GM23338 (cell line): ENCODE measurements at regions not wholly inside any gene's neighbourhood (a gene's known extent, or its start where the extent isn't known, plus 50 kb on each side); places are given as distances from the start of the nearest gene placed in this dataset.

Experiments
- ATAC-seq: fragments of 200-7000 bp; cut with Tn5 transposase; 3 replicates; pipeline ENCODE4 v1.9.1; 2020
- DNase-seq: peaks from one replicate; pipeline ENCODE4 v3.0.0-alpha.2; 2015; ENCODE audit warnings: low spot score
- H2AFZ ChIP-seq: fragments of 200-600 bp; sonication (generic); 2 replicates; pipeline ENCODE4 v1.8.0; 2016; ENCODE audit warnings: antibody characterized with exemption, mild to moderate bottlenecking, moderate library complexity
- H3F3A ChIP-seq: fragments of 200-600 bp; sonication (generic); replicated peaks from 2 replicates; pipeline ENCODE4 v1.8.0; 2017; ENCODE audit warnings: antibody characterized with exemption, mixed run types, low read depth
- H3K27ac ChIP-seq: fragments of 200-600 bp; sonication (generic); 2 replicates; pipeline ENCODE4 v1.6.1; 2016; ENCODE audit warnings: low read depth
- H3K27me3 ChIP-seq: fragments of 200-600 bp; sonication (generic); 2 replicates; pipeline ENCODE4 v1.8.0; 2016; ENCODE audit warnings: mild to moderate bottlenecking, mixed run types, moderate library complexity; ENCODE audit not compliant: insufficient read depth
- H3K36me3 ChIP-seq: fragments of 200-600 bp; sonication (generic); 2 replicates; pipeline ENCODE4 v1.8.0; 2016; ENCODE audit warnings: mild to moderate bottlenecking; ENCODE audit not compliant: insufficient read depth
- H3K4me1 ChIP-seq: fragments of 200-600 bp; sonication (generic); 2 replicates; pipeline ENCODE4 v1.8.0; 2016; ENCODE audit warnings: mild to moderate bottlenecking, moderate library complexity; ENCODE audit not compliant: insufficient read depth
- H3K4me2 ChIP-seq: fragments of 200-600 bp; sonication (generic); 2 replicates; pipeline ENCODE4 v1.7.1; 2017; ENCODE audit warnings: mixed run types
- H3K4me3 ChIP-seq: fragments of 200-600 bp; sonication (generic); 2 replicates; pipeline ENCODE4 v1.6.1; 2016; ENCODE audit warnings: mixed run types
- H3K79me2 ChIP-seq: fragments of 200-600 bp; sonication (generic); replicated peaks from 2 replicates; pipeline ENCODE4 v1.8.0; 2017; ENCODE audit warnings: mild to moderate bottlenecking; ENCODE audit not compliant: insufficient read depth
- H3K9me2 ChIP-seq: fragments of 200-600 bp; sonication (generic); 2 replicates; pipeline ENCODE4 v1.8.0; 2017; ENCODE audit not compliant: insufficient read depth
- H4K20me1 ChIP-seq: fragments of 200-600 bp; sonication (generic); replicated peaks from 2 replicates; pipeline ENCODE4 v1.8.0; 2017; ENCODE audit warnings: mild to moderate bottlenecking; ENCODE audit not compliant: insufficient read depth
- H3K27ac Mint-ChIP-seq: 2 replicates; pipeline ENCODE4 v1.8.0; 2020; ENCODE audit warnings: inconsistent platforms, mild to moderate bottlenecking, moderate library complexity, mixed read lengths
- H3K27me3 Mint-ChIP-seq: 3 replicates; pipeline ENCODE4 v1.8.0; 2022; ENCODE audit warnings: low read depth, mild to moderate bottlenecking, moderate library complexity, mixed read lengths, inconsistent platforms; ENCODE audit not compliant: insufficient read depth, poor library complexity
- H3K36me3 Mint-ChIP-seq: 3 replicates; pipeline ENCODE4 v1.8.0; 2021; ENCODE audit warnings: low read depth, mild to moderate bottlenecking, inconsistent platforms, moderate library complexity, mixed read lengths
- H3K4me1 Mint-ChIP-seq: 3 replicates; pipeline ENCODE4 v1.8.0; 2020; ENCODE audit warnings: mild to moderate bottlenecking, inconsistent platforms, mixed read lengths
- H3K4me3 Mint-ChIP-seq: 3 replicates; pipeline ENCODE4 v1.8.0; 2021; ENCODE audit warnings: moderate library complexity, mild to moderate bottlenecking, inconsistent platforms, mixed read lengths
- H3K9me3 Mint-ChIP-seq: 3 replicates; pipeline ENCODE4 v1.8.0; 2020; ENCODE audit warnings: moderate library complexity, mild to moderate bottlenecking, inconsistent platforms, mixed read lengths
- CREB1 ChIP-seq: fragments of 250-450 bp; sonication (Bioruptor Pico); IDR thresholded peaks from 2 replicates; pipeline ENCODE4 v1.5.0; 2020; ENCODE audit warnings: low read depth, mild to moderate bottlenecking, moderate library complexity
- EZH2 ChIP-seq: fragments of 200-600 bp; sonication (generic); IDR thresholded peaks from one replicate; pipeline ENCODE4 v1.8.0; 2017; ENCODE audit warnings: antibody characterized with exemption, mild to moderate bottlenecking, low read depth; ENCODE audit not compliant: unreplicated experiment
- EZH2phosphoT487 ChIP-seq: fragments of 200-600 bp; sonication (generic); IDR thresholded peaks from one replicate; pipeline ENCODE4 v1.8.1; 2018; ENCODE audit warnings: antibody characterized with exemption; ENCODE audit not compliant: unreplicated experiment
- POLR2AphosphoS5 ChIP-seq: IDR thresholded peaks from 2 replicates; pipeline ENCODE4 v1.6.1; 2016; ENCODE audit warnings: antibody characterized with exemption, low read depth
- REST ChIP-seq: IDR thresholded peaks from one replicate; pipeline ENCODE4 v1.6.1; 2018; ENCODE audit warnings: antibody characterized with exemption; ENCODE audit not compliant: unreplicated experiment
- ZNF462 ChIP-seq: fragments of 250-450 bp; sonication (Bioruptor Pico); IDR thresholded peaks from 2 replicates; pipeline ENCODE4 v1.5.0; 2020; ENCODE audit warnings: mild to moderate bottlenecking, moderate library complexity

- no peak for TF ChIP-seq ZNF462
- no peak for TF ChIP-seq POLR2AphosphoS5
Observed at GRCh38 chr13:47708386-47708785, 292.7 kb downstream of the SUCLA2 start (continued).

GRCh38 chr13:47707414-47707813, 293.7 kb downstream of the SUCLA2 start:
- Mint-ChIP-seq H3K27me3 (peaks cover 3% of the 10 kb centered on the region), H3K9me3 (peaks cover 18% of the 10 kb centered on the region), H3K4me3 (no peak overlapping the region), H3K27ac (no peak overlapping the region), H3K4me1 (no peaks in the 10 kb centered on the region), H3K36me3 (peaks cover 7% of the 10 kb centered on the region; the same call in 2 of the 3 replicates)
- Histone ChIP-seq H3K27me3 (no peaks in the 10 kb centered on the region), H3K4me2 (no peak overlapping the region), H3K4me1 (no peaks in the 10 kb centered on the region), H3K27ac (no peak overlapping the region), H3K9me2 (peaks cover 13% of the 10 kb centered on the region; the same call in 1 of the 2 replicates), H3F3A (no peaks in the 10 kb centered on the region), H3K4me3 (no peak overlapping the region), H2AFZ (no peak overlapping the region), H3K36me3 (no peaks in the 10 kb centered on the region), H4K20me1 (no peaks in the 10 kb centered on the region), H3K79me2 (no peaks in the 10 kb centered on the region)
- ATAC-seq (no peak), DNase-seq (no peak)
- TF ChIP-seq REST (no peak), EZH2 (no peak), ZNF462 (no peak), CREB1 (no peak), EZH2phosphoT487 (no peak)
